GM18498 (cell line): ENCODE measurements at regions not wholly inside any gene's neighbourhood (a gene's known extent, or its start where the extent isn't known, plus 50 kb on each side); places are given as distances from the start of the nearest gene placed in this dataset.
"Not testable (repeated sequence)": the region's sequence is repeated elsewhere in the genome, so short reads cannot be mapped to it uniquely, and the experiment has no call there.

Source experiments
- ATAC-seq: cut with Tn5 transposase; IDR thresholded peaks from one replicate; pipeline ENCODE4 v1.9.1; 2021; ENCODE audit warnings: mild to moderate bottlenecking, moderate library complexity; ENCODE audit not compliant: unreplicated experiment

DNA sequence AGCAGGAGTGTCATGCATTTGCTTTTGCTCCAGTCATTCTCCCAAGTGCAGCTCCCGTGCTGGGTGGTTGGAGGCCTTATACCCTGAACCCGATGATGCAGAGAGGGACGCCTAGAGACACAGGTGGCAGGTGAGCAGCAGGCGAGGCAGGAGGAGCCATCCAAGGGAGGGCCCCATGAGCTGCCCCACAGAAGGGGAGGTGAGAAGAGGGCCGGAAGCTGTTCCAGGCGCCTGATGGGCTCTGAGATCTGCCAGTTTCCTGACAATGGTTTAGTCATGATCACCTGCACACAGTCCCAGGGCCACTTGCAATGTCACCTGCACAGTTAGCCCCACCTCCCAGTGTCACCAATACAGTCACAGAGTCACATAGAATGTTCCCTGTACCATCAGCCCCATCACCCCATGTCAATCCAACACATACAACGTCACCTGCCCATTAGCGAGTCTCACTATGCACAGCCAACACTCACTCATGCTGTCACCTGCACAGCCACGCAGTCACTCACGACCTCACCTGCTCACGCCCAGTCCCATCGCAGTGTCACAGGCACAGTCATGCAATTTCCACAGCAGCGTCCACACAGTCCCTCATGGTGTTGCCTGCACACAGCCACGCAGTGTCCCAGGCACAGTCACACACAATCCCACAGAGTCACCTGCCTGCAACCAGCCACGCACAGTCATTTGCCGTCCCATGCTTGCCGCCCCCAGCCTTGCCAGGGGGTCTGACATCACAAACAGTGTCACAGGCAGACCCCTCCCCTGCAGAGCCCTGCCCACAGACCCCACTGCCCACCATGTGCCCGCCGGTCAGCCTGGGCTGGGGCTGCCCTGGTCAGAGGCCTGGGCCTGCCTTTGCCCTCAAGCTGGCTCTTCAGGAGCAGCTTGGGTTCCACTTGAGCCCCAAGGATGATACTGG, 113.4 kb downstream of the LHX2 start:
- no peak for ATAC-seq

DNA sequence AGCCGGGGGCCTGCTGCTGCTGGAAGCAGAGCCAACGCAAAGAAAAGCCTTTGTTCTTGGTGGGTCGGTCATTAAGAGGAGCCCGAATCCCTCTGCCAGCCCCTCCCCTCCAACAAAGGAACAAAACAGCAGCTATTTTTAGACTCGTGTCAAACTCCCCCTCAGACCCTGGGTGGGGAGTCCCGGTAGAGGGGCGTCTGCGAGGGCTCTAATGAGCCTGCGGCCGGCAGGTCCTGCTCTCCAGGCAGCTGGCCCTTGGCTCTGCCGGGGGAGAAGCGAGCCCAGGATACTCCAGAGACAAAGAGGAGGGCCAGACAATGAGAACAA, 114.0 kb downstream of the LHX2 start:
- no peak for ATAC-seq

GRCh38 chr9:124126648-124127646, 115.4 kb downstream of the LHX2 start:
- ATAC-seq = no peak

- ATAC-seq = no peak
These were observed 117.1 kb downstream of the LHX2 start for GRCh38 chr9:124128568-124129166.

GRCh38 chr9:124130277-124131075, 118.9 kb downstream of the LHX2 start:
- ATAC-seq = no peak

- ATAC-seq = not testable (repeated sequence)
These were observed 120.0 kb downstream of the LHX2 start for GRCh38 chr9:124131518-124131917.

GRCh38 chr9:124132671-124133147, 121.1 kb downstream of the LHX2 start:
- ATAC-seq = no peak

DNA sequence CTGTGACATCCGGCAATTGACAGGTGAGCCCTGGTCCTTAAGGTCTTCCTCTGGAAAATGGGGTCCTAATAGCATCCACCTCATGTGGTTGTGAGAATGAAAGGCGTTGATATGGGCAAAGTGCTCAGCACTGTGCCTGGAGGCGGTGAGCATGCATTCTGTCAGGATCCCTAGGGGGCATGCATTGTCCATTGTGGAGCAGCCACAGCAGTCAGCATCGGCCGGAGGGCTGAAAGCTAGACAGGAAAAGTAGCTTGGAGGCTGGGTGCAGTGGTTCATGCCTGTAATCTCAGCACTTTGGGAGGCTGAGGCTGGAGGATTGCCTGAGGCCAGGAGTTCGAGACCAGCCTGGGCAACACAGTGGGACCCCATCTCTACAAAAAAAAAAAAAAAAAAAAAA, 122.2 kb downstream of the LHX2 start:
- no peak for ATAC-seq

- no peak for ATAC-seq
These were observed 123.0 kb downstream of the LHX2 start for GRCh38 chr9:124134526-124134925.

GRCh38 chr9:124135813-124136365, 121.9 kb upstream of the NEK6 start:
- ATAC-seq = no peak

- peak; percentile 85 for ATAC-seq
These were observed 120.5 kb upstream of the NEK6 start for GRCh38 chr9:124137009-124137943.

- ATAC-seq = no peak
These were observed 119.8 kb upstream of the NEK6 start for GRCh38 chr9:124137944-124138335.

GRCh38 chr9:124139001-124139400, 118.7 kb upstream of the NEK6 start:
- ATAC-seq = no peak

DNA sequence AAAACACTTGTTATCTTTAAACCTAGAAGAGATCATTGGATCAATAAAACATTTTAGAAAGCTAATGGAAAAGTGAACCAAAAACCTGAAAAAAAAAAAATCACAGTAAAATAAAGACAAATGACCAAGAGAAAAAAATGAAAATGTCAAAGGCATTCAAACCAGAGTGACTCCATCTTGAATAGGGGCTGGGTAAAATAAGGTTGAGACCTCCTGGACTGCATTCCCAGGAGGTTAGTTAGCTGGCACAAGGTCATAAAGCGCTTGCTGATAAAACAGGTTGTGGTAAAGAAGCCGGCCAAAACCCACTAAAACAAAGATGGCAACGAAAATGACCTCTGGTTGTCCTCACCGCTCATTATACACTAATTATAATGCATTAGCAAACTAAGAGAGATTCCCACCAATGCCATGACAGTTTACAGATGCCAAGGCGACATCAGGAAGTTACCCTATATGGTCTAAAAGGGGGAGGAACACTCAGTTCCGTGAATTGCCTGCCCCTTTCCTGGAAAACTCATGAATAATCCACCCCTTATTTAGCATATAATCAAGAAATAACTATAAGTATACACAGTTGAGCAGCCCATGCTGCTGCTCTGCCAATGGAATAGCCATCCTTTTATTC, 116.7 kb upstream of the NEK6 start:
- no peak for ATAC-seq

DNA sequence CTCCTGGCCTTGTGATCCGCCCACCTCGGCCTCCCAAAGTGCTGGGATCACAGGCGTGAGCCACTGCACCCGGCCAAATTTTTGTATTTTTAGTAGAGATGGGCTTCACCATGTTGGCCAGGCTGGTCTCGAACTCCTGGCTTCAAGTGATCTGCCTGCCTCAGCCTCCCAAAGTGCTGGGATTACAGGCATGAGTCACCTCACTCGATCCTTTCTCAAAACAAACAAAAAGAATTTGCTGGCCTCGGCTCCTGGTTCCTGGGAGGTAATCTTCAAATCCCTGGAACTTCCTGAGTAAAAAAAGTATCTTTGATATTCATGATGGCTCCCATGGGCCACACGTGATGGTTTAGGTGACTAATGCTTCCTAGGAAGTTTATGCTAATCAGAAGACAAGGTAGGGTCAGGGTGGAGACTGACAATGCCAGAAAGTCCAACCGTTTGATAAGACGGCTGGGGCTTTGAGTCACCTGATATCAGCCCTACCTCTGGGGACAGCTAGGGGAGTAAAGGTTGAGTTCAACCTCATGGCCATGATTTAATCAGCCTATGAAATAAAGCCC, 113.1 kb upstream of the NEK6 start:
- ATAC-seq = not testable (repeated sequence)

GRCh38 chr9:124146031-124146561, 111.7 kb upstream of the NEK6 start:
- ATAC-seq = no peak

GRCh38 chr9:124149992-124150391, 107.8 kb upstream of the NEK6 start:
- ATAC-seq = no peak

- ATAC-seq = no peak
These were observed 93.9 kb upstream of the NEK6 start for GRCh38 chr9:124163760-124164255.
